Hematopoietic multipotent progenitor cell (in vitro differentiated cells): ENCODE measurements at regions not wholly inside any gene's neighbourhood (a gene's known extent, or its start where the extent isn't known, plus 50 kb on each side); places are given as distances from the start of the nearest gene placed in this dataset.

Experiments used
- DNase-seq, 3 donors: peaks; one replicate each; pipeline ENCODE4 v3.0.0-alpha.2; 2011 to 2015; ENCODE audit warnings: low read depth in 2 of 3, low spot score in 2 of 3

GRCh38 chrX:78213331-78213730, 73.9 kb upstream of the TAF9B start:
- DNase-seq, result no peak

- peak in 2 of 3 donors; percentile 18 to 50 for DNase-seq
These were observed 60.4 kb upstream of the TAF9B start for GRCh38 chrX:78199851-78200250.
